ENCODE measurements at regions not wholly inside any gene's neighbourhood (a gene's known extent, or its start where the extent isn't known, plus 50 kb on each side); places are given as distances from the start of the nearest gene placed in this dataset.

GRCh38 chr12:77273898-77274297 lies 208.5 kb upstream of the E2F7 start:
- ATAC-seq (ENCODE audit: insufficient read depth, low FRiP score), result no peak
- WGBS, 2 donors, result 42 to 56% methylated on average over 1 of the region's 1 CpG
- DNase-seq, result no peak
- Histone ChIP-seq H3K27me3 (ENCODE audit: control insufficient read depth in 3 of 3, insufficient read depth in 3 of 3, low read length in 2 of 3) (no peaks in the 10 kb centered on the region), H3K9me3 (ENCODE audit: control insufficient read depth in 4 of 4, insufficient read depth in 3 of 4, low read length in 3 of 4) (no peaks in the 10 kb centered on the region), H3K4me1 (ENCODE audit: control insufficient read depth in 5 of 5, insufficient read depth in 5 of 5, low read length in 5 of 5) (no peaks in the 10 kb centered on the region), H3K36me3 (ENCODE audit: control insufficient read depth in 4 of 4, insufficient read depth in 4 of 4, low read length in 4 of 4) (no peaks in the 10 kb centered on the region), H3K27ac (ENCODE audit: low read depth in 1 of 2, low read length in 1 of 2) (no peak overlapping the region), H3K4me3 (no peak overlapping the region), H3K9ac (ENCODE audit: insufficient read depth in 1 of 2, low read length in 2 of 2) (no peak overlapping the region)
- TF ChIP-seq CTCF (IDR thresholded peaks at IDR 0.05; ENCODE audit: control extremely low read depth, extremely low read depth), result no peak

GRCh38 chr12:77256956-77257355 lies 191.6 kb upstream of the E2F7 start:
- TF ChIP-seq CTCF (IDR thresholded peaks at IDR 0.05; ENCODE audit: control extremely low read depth, extremely low read depth), result no peak

DNA sequence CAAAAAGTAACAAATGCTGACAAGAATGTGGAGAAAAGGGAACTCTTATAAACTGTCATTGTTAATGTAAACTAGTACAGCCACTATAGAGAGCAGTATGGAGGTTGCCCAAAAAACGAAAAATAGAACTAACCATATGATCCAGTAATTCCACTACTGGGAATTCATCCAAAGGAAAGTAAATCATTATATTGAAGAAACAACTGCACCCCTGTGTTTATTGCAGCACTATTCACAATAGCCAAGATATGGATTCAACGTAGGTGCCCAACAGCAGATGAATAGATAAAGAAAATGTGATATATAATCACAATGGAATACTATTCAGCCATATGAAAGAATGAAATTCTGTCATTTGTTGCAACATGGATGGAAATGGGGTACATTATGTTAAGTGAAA lies 188.0 kb upstream of the E2F7 start:
- no peak overlapping the region for H3K4me3 ChIP-seq
- ATAC-seq (ENCODE audit: insufficient read depth, low FRiP score), result no peak
- H3K27ac ChIP-seq (ENCODE audit: low read depth in 1 of 2, low read length in 1 of 2), result no peak overlapping the region
- no peak for DNase-seq
- peaks cover 0 to 2% (median 0%) of the 10 kb centered on the region in 4 donors for H3K9me3 ChIP-seq (ENCODE audit: control insufficient read depth in 4 of 4, insufficient read depth in 3 of 4, low read length in 3 of 4)
- H3K27me3 ChIP-seq (ENCODE audit: control insufficient read depth in 3 of 3, insufficient read depth in 3 of 3, low read length in 2 of 3), result no peaks in the 10 kb centered on the region
- TF ChIP-seq CTCF (IDR thresholded peaks at IDR 0.05; ENCODE audit: control extremely low read depth, extremely low read depth), result no peak
- peaks cover 0 to 3% (median 2%) of the 10 kb centered on the region in 5 donors for H3K4me1 ChIP-seq (ENCODE audit: control insufficient read depth in 5 of 5, insufficient read depth in 5 of 5, low read length in 5 of 5)
- H3K9ac ChIP-seq (ENCODE audit: insufficient read depth in 1 of 2, low read length in 2 of 2), result no peak overlapping the region
- 61 to 82% methylated on average over 2 of the region's 2 CpGs for WGBS, 2 donors
- H3K36me3 ChIP-seq (ENCODE audit: control insufficient read depth in 4 of 4, insufficient read depth in 4 of 4, low read length in 4 of 4), result no peaks in the 10 kb centered on the region

More at GRCh38 chr12:77256956-77257355, 191.6 kb upstream of the E2F7 start:
- Histone ChIP-seq H3K27me3 (ENCODE audit: control insufficient read depth in 3 of 3, insufficient read depth in 3 of 3, low read length in 2 of 3) (no peaks in the 10 kb centered on the region), H3K4me3 (no peak overlapping the region), H3K9ac (ENCODE audit: insufficient read depth in 1 of 2, low read length in 2 of 2) (no peak overlapping the region), H3K9me3 (ENCODE audit: control insufficient read depth in 4 of 4, insufficient read depth in 3 of 4, low read length in 3 of 4) (peaks cover 0 to 4% (median 0%) of the 10 kb centered on the region in 4 donors), H3K4me1 (ENCODE audit: control insufficient read depth in 5 of 5, insufficient read depth in 5 of 5, low read length in 5 of 5) (peaks cover 0 to 3% (median 2%) of the 10 kb centered on the region in 5 donors), H3K36me3 (ENCODE audit: control insufficient read depth in 4 of 4, insufficient read depth in 4 of 4, low read length in 4 of 4) (no peaks in the 10 kb centered on the region), H3K27ac (ENCODE audit: low read depth in 1 of 2, low read length in 1 of 2) (no peak overlapping the region)
- WGBS, 2 donors, result 64 to 67% methylated on average over 1 of the region's 1 CpG
- ATAC-seq (ENCODE audit: insufficient read depth, low FRiP score) (no peak), DNase-seq (peak; percentile 15 to 88 (median 81))

DNA sequence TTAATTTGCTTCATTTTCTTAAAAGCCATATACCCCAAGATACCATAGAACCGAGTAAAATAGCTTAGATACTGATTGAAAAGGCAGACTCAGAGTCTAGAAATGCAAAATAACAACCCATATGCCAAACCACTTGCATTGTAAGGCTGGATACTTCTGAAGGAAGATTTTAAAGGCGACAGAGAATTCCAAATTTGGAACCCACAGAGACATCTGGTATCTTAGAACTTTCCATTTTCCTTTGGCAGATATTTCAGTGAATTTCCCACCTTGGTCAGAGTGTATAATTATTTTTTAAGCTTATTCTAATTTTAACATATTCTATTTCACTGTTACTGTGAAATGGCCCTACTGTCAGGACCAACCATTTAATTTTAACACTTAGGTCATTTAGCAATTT lies 186.4 kb upstream of the E2F7 start:
- no peak overlapping the region for H3K9ac ChIP-seq (ENCODE audit: insufficient read depth in 1 of 2, low read length in 2 of 2)
- no peaks in the 10 kb centered on the region for H3K27me3 ChIP-seq (ENCODE audit: control insufficient read depth in 3 of 3, insufficient read depth in 3 of 3, low read length in 2 of 3)
- H3K27ac ChIP-seq (ENCODE audit: low read depth in 1 of 2, low read length in 1 of 2), result no peak overlapping the region
- no peak for ATAC-seq (ENCODE audit: insufficient read depth, low FRiP score)
- H3K36me3 ChIP-seq (ENCODE audit: control insufficient read depth in 4 of 4, insufficient read depth in 4 of 4, low read length in 4 of 4), result no peaks in the 10 kb centered on the region
- peaks cover 0 to 3% (median 0%) of the 10 kb centered on the region in 5 donors for H3K4me1 ChIP-seq (ENCODE audit: control insufficient read depth in 5 of 5, insufficient read depth in 5 of 5, low read length in 5 of 5)
- WGBS, 2 donors, result 72 to 86% methylated on average over 2 of the region's 2 CpGs
- TF ChIP-seq CTCF (IDR thresholded peaks at IDR 0.05; ENCODE audit: control extremely low read depth, extremely low read depth), result no peak
- DNase-seq, result no peak
- no peak overlapping the region for H3K4me3 ChIP-seq
- H3K9me3 ChIP-seq (ENCODE audit: control insufficient read depth in 4 of 4, insufficient read depth in 3 of 4, low read length in 3 of 4), result peaks cover 0 to 2% (median 0%) of the 10 kb centered on the region in 4 donors

Measured in lung (tissue), 11 donors.